ENCODE measurements at regions not wholly inside any gene's neighbourhood (a gene's known extent, or its start where the extent isn't known, plus 50 kb on each side); places are given as distances from the start of the nearest gene placed in this dataset.
A peak's percentile ranks its signal among the peaks of the same experiment; 100 is the strongest.
"Not testable (repeated sequence)": the region's sequence is repeated elsewhere in the genome, so short reads cannot be mapped to it uniquely, and the experiment has no call there.

- no peak for DNase-seq
- no peaks in the 10 kb centered on the region for H3K36me3 Mint-ChIP-seq (ENCODE audit: low read depth)
- ATAC-seq = no peak
- no peaks in the 10 kb centered on the region for H3K9me3 Mint-ChIP-seq
- peaks cover 2% of the 10 kb centered on the region for H3K4me1 Mint-ChIP-seq
- H3K4me3 Mint-ChIP-seq = no peak overlapping the region
- H3K27ac Mint-ChIP-seq = no peak overlapping the region
- peaks cover 1% of the 10 kb centered on the region for H3K27me3 Mint-ChIP-seq
Observed at GRCh38 chr17:68768804-68769203, 167.6 kb upstream of the FAM20A start.

DNA sequence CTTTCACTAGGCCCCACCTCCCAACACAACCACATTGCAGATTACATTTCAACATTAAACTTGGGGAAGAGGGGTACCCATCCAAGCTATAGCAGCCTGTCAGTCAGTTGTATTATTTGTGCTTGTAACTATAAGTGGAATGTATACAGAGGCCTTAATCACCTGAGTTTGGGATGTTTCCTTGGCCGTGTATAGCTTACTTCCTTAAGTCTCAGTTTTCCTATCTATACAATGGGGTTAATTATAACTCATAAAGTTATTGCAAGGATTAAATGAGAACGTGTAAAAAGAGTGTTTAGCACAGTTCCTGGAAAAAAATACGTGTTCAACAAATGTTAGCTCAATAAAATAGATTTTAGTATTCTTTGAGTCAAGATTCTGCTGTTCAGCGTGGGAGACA, 165.5 kb upstream of the FAM20A start:
- ATAC-seq = no peak

GRCh38 chr17:68763562-68763961, 162.4 kb upstream of the FAM20A start:
- no peak overlapping the region for H3K4me3 Mint-ChIP-seq
- H3K36me3 Mint-ChIP-seq (ENCODE audit: low read depth) = no peaks in the 10 kb centered on the region
- DNase-seq (no peak), ATAC-seq (peak; percentile 40)
- H3K27ac Mint-ChIP-seq = no peak overlapping the region
- H3K9me3 Mint-ChIP-seq = no peaks in the 10 kb centered on the region
- peaks cover 1% of the 10 kb centered on the region for H3K27me3 Mint-ChIP-seq
- H3K4me1 Mint-ChIP-seq = peaks cover 13% of the 10 kb centered on the region

More for the DNA sequence above, 165.5 kb upstream of the FAM20A start:
- Mint-ChIP-seq H3K4me3 (no peak overlapping the region), H3K9me3 (no peaks in the 10 kb centered on the region), H3K4me1 (peaks cover 4% of the 10 kb centered on the region), H3K36me3 (ENCODE audit: low read depth) (no peaks in the 10 kb centered on the region), H3K27ac (no peak overlapping the region), H3K27me3 (peaks cover 1% of the 10 kb centered on the region)
- no peak for DNase-seq

DNA sequence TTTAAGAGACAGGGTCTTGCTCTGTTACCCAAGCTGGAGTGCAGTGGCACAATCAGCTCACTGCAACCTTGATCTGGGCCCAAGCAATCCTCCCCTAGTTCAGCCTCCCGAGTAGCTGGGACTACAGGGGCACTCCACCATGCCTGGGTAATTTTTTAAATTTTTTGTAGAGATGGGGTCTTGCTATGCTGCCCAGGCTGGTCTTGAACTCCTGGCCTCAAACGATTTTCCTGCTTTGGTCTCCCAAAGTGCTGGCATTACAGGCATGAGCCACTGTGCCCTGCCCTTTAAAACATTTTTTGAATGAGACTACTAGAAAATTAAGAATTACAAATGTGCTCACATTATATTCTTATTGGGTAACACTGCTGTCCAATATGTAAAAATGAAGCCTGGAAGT, 161.7 kb upstream of the FAM20A start:
- H3K36me3 Mint-ChIP-seq (ENCODE audit: low read depth) = no peaks in the 10 kb centered on the region
- H3K9me3 Mint-ChIP-seq = no peaks in the 10 kb centered on the region
- H3K27me3 Mint-ChIP-seq = no peaks in the 10 kb centered on the region
- H3K4me1 Mint-ChIP-seq = peaks cover 13% of the 10 kb centered on the region
- no peak for ATAC-seq
- no peak for DNase-seq
- no peak overlapping the region for H3K27ac Mint-ChIP-seq
- H3K4me3 Mint-ChIP-seq = no peak overlapping the region

GRCh38 chr17:68760141-68760475, 158.9 kb upstream of the FAM20A start:
- H3K27ac Mint-ChIP-seq = peak overlapping the region; percentile 7
- no peak for ATAC-seq
- H3K4me3 Mint-ChIP-seq = peak overlapping the region; percentile 70

GRCh38 chr17:68759343-68760140, 158.4 kb upstream of the FAM20A start:
- Mint-ChIP-seq H3K36me3 (ENCODE audit: low read depth) (no peaks in the 10 kb centered on the region), H3K9me3 (peaks cover 7% of the 10 kb centered on the region), H3K27ac (peak overlapping the region; percentile 79), H3K4me1 (peaks cover 13% of the 10 kb centered on the region), H3K4me3 (peak overlapping the region; percentile 70), H3K27me3 (no peaks in the 10 kb centered on the region)
- ATAC-seq = peak; percentile 92
- DNase-seq = peak; percentile 68

More at GRCh38 chr17:68760141-68760475, 158.9 kb upstream of the FAM20A start:
- peaks cover 13% of the 10 kb centered on the region for H3K4me1 Mint-ChIP-seq
- peaks cover 7% of the 10 kb centered on the region for H3K9me3 Mint-ChIP-seq
- no peaks in the 10 kb centered on the region for H3K36me3 Mint-ChIP-seq (ENCODE audit: low read depth)
- no peaks in the 10 kb centered on the region for H3K27me3 Mint-ChIP-seq
- no peak for DNase-seq

DNA sequence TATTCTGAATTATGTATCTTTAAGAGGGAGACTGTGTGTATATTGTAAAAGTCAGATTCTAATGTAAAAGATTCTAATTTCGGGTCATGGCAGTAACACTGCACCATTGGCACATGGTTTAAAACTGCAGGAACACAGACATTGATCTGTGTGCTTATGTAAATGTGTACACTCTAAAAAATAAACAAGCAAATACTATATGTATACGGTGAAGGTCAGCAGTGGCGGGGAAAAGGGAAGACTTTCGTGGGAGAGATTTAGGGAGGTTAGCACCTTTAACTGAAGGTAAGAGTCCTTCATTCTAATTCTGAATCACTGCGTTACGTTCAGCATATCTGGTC, 157.8 kb upstream of the FAM20A start:
- peaks cover 7% of the 10 kb centered on the region for H3K9me3 Mint-ChIP-seq
- DNase-seq (no peak), ATAC-seq (no peak)
- no peaks in the 10 kb centered on the region for H3K27me3 Mint-ChIP-seq
- H3K27ac Mint-ChIP-seq = no peak overlapping the region
- H3K4me3 Mint-ChIP-seq = no peak overlapping the region
- H3K4me1 Mint-ChIP-seq = peaks cover 13% of the 10 kb centered on the region
- H3K36me3 Mint-ChIP-seq (ENCODE audit: low read depth) = no peaks in the 10 kb centered on the region

- H3K9me3 Mint-ChIP-seq; ATAC-seq; DNase-seq; H3K36me3 Mint-ChIP-seq (ENCODE audit: low read depth); H3K4me1 Mint-ChIP-seq; H3K27me3 Mint-ChIP-seq; H3K4me3 Mint-ChIP-seq; H3K27ac Mint-ChIP-seq: not testable (repeated sequence)
Observed at GRCh38 chr17:68757866-68758757, 156.9 kb upstream of the FAM20A start.

DNA sequence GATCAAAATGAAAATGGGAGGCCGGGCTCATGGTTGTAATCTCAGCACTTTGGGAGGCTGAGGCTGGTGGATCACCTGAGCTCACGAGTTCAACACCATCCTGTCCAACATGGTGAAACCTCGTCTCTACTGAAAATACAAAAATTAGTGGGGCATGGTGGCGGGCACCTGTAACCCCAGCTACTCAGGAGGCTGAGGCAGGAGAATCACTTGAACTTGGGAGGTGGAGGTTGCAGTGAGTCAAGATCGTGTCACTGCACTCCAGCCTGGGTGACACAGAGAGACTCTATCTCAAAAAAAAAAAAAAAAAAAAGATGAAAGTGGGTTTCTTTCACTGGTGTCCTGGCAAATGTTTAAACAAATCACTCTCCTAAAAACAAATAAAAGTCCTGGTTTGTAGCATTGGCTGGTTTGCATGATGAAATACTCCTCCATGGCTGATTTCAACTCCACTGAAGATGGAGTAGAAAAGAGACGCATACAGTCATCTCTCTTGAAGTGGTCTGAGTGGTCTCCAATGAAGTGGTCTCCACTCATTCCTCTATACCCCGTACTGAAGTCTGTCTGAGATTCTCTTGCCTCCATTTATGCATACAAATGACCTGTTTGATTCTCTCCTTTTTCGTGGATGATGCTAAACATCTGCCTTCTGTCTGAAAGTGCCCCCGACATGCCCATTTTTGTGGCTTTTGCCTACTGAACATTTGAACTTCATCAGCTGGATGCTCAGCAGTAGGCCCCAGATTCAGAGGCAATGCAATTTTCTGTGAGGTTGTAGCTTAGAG, 153.0 kb upstream of the FAM20A start:
- Mint-ChIP-seq H3K9me3 (peaks cover 7% of the 10 kb centered on the region), H3K27me3 (no peaks in the 10 kb centered on the region), H3K4me1 (no peaks in the 10 kb centered on the region), H3K36me3 (ENCODE audit: low read depth) (no peaks in the 10 kb centered on the region), H3K4me3 (no peak overlapping the region), H3K27ac (no peak overlapping the region)
- ATAC-seq (no peak), DNase-seq (no peak)

- no peak overlapping the region for H3K27ac Mint-ChIP-seq
- no peak for ATAC-seq
- H3K4me3 Mint-ChIP-seq = no peak overlapping the region
- no peaks in the 10 kb centered on the region for H3K4me1 Mint-ChIP-seq
- DNase-seq = no peak
- H3K9me3 Mint-ChIP-seq = peaks cover under 1% of the 10 kb centered on the region
- H3K36me3 Mint-ChIP-seq (ENCODE audit: low read depth) = no peaks in the 10 kb centered on the region
- no peaks in the 10 kb centered on the region for H3K27me3 Mint-ChIP-seq
Observed at GRCh38 chr17:68750208-68750562, 149.0 kb upstream of the FAM20A start.

DNA sequence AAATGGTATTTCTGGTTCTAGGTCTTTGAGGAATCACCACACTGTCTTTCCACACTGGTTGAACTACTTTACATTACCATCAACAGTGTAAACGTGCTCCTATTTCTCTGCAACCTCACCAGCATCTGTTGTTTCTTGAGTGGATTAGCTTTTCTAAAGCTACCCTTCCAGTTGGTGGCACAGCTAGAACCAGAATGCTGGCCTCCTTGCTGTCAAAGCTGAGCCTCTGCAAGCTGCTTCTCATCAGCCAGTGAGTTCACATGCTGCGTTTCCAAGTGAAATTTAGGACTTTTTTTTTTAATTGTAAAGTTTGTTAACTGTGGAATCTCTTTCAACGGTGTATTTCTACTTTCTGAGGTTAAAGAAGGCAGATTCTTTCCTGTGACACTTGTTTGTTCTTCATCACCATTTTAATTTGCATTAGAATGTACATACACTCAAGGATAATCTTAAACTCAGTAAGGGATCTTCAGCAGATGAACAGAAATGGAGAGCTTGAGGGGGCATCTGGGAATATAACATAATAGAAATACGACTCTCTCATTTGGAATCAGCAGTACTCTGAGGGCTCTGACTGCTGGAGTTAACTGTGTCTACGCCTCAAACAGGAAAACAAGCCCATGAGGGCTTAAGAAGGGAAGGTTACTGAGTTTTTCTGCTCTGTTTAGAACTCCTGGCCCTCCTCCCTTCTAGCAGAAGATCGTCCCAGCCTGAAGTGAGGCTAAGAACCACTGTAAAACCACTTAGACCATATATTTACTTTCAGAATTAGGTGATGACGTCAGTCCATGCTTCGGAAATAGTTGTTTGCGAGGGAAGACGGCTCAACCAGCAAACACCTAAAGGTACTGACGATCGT, 148.4 kb upstream of the FAM20A start:
- Mint-ChIP-seq H3K27ac (no peak overlapping the region), H3K9me3 (no peaks in the 10 kb centered on the region), H3K27me3 (peaks cover under 1% of the 10 kb centered on the region), H3K4me1 (no peaks in the 10 kb centered on the region), H3K36me3 (ENCODE audit: low read depth) (no peaks in the 10 kb centered on the region), H3K4me3 (no peak overlapping the region)
- ATAC-seq = no peak
- DNase-seq = no peak

DNA sequence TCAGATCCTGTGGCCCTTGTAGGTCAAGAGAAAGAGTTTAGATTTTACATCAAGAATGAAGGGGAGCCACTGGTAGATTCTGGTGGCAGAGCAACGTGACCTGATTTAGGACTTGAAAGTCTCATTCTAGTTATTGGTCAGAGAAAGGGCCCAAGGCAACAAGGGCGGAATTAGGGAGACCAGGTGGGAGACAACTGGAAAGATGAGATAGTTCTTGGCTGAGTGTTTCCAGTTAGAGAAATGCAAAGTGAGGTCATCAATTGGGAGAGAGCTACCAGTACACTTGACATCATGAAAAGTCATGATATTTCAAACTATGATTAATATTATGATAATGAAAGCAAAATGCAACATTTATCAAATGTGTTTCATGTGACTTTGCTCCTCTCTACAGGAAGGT, 147.2 kb upstream of the FAM20A start:
- DNase-seq = no peak

GRCh38 chr17:68740555-68741447, 139.6 kb upstream of the FAM20A start:
- Mint-ChIP-seq H3K27me3 (peaks cover 20% of the 10 kb centered on the region), H3K4me1 (no peaks in the 10 kb centered on the region), H3K27ac (no peak overlapping the region), H3K9me3 (no peaks in the 10 kb centered on the region), H3K4me3 (no peak overlapping the region), H3K36me3 (ENCODE audit: low read depth) (no peaks in the 10 kb centered on the region)
- ATAC-seq (no peak), DNase-seq (no peak)

More for the DNA sequence above, 147.2 kb upstream of the FAM20A start:
- Mint-ChIP-seq H3K27me3 (peaks cover 7% of the 10 kb centered on the region), H3K4me3 (no peak overlapping the region), H3K4me1 (no peaks in the 10 kb centered on the region), H3K9me3 (no peaks in the 10 kb centered on the region), H3K27ac (no peak overlapping the region), H3K36me3 (ENCODE audit: low read depth) (no peaks in the 10 kb centered on the region)
- ATAC-seq = no peak
